HFFc6 (cell line): ENCODE measurements at regions not wholly inside any gene's neighbourhood (a gene's known extent, or its start where the extent isn't known, plus 50 kb on each side); places are given as distances from the start of the nearest gene placed in this dataset.

ENCODE experiments used
- DNase-seq: peaks from one replicate; pipeline ENCODE4 v3.0.0-alpha.2; 2018
- H3K27ac Mint-ChIP-seq: 2 replicates; pipeline ENCODE4 v1.8.0; 2020; ENCODE audit warnings: mild to moderate bottlenecking, mixed read lengths
- H3K27me3 Mint-ChIP-seq: 2 replicates; pipeline ENCODE4 v1.8.0; 2021; ENCODE audit warnings: mild to moderate bottlenecking, moderate library complexity, mixed read lengths; ENCODE audit not compliant: insufficient read depth
- H3K36me3 Mint-ChIP-seq: 2 replicates; pipeline ENCODE4 v1.8.0; 2021; ENCODE audit warnings: low read depth, mixed read lengths
- H3K4me1 Mint-ChIP-seq: 2 replicates; pipeline ENCODE4 v1.8.0; 2020; ENCODE audit warnings: low read depth, mixed read lengths
- H3K4me3 Mint-ChIP-seq: 2 replicates; pipeline ENCODE4 v1.8.0; 2020; ENCODE audit warnings: mild to moderate bottlenecking, moderate library complexity, mixed read lengths
- H3K9me3 Mint-ChIP-seq: 2 replicates; pipeline ENCODE4 v1.8.0; 2020; ENCODE audit warnings: mild to moderate bottlenecking, mixed read lengths
- TF ChIP-seq, protein P1 (sequence below): fragments of 200-600 bp; sonication (generic); IDR thresholded peaks from 2 replicates; pipeline ENCODE4 v1.5.0; 2021; ENCODE audit warnings: antibody characterized with exemption, mild to moderate bottlenecking

DNA sequence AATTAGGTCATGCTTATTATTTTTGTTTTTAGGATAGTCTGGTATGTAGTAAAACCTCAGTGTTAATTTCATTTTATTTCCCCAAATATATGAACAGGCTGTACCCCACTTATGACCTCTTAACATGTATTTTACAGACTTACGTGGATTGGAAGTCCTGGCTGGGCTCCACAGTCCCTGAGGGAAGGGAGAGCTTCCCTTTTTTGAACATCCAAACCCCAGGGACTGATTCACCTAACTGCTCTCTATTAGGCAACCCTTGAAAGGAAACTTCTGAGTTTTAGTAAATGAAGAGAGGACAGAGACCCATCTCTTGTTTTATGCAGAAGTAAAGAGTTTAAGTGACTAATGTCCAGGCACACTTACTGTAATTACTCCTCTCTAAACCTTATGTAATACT is 233.1 kb upstream of the SPRY1 start:
- Mint-ChIP-seq H3K9me3 (no peaks in the 10 kb centered on the region), H3K4me1 (peaks cover 13% of the 10 kb centered on the region; the same call in 1 of the 2 replicates), H3K27me3 (no peaks in the 10 kb centered on the region; the same call in none of the 2 replicates), H3K27ac (no peak overlapping the region), H3K4me3 (no peak overlapping the region), H3K36me3 (no peaks in the 10 kb centered on the region)
- DNase-seq = no peak
- TF ChIP-seq, protein P1, sequence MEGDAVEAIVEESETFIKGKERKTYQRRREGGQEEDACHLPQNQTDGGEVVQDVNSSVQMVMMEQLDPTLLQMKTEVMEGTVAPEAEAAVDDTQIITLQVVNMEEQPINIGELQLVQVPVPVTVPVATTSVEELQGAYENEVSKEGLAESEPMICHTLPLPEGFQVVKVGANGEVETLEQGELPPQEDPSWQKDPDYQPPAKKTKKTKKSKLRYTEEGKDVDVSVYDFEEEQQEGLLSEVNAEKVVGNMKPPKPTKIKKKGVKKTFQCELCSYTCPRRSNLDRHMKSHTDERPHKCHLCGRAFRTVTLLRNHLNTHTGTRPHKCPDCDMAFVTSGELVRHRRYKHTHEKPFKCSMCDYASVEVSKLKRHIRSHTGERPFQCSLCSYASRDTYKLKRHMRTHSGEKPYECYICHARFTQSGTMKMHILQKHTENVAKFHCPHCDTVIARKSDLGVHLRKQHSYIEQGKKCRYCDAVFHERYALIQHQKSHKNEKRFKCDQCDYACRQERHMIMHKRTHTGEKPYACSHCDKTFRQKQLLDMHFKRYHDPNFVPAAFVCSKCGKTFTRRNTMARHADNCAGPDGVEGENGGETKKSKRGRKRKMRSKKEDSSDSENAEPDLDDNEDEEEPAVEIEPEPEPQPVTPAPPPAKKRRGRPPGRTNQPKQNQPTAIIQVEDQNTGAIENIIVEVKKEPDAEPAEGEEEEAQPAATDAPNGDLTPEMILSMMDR = no peak

DNA sequence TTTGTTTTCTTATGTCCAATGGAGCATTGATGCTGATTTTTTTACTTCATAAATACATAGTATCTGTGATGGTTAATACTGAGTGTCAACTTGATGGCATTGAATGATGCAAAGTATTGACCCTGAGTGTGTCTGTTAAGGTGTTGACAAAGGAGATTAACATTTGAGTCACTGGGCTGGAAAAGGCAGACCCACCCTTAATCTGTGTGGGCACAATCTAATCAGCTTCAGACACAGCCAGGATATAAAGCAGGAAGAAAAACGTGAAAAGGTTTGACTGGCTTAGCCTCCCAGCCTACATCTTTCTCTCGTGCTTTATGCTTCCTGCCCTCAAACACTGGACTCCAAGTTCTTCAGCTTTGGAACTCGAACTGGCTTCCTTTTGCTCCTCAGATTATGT is 230.6 kb upstream of the SPRY1 start:
- TF ChIP-seq, protein P1 = no peak
- Mint-ChIP-seq H3K4me1 (peaks cover 24% of the 10 kb centered on the region), H3K36me3 (no peaks in the 10 kb centered on the region), H3K27ac (no peak overlapping the region), H3K9me3 (no peaks in the 10 kb centered on the region), H3K4me3 (no peak overlapping the region), H3K27me3 (no peaks in the 10 kb centered on the region; the same call in 1 of the 2 replicates)
- no peak for DNase-seq

- no peak overlapping the region for H3K27ac Mint-ChIP-seq
- no peak for DNase-seq
- H3K9me3 Mint-ChIP-seq = no peaks in the 10 kb centered on the region
- no peaks in the 10 kb centered on the region; the same call in 1 of the 2 replicates for H3K27me3 Mint-ChIP-seq
- peaks cover 29% of the 10 kb centered on the region for H3K4me1 Mint-ChIP-seq
- peaks cover 5% of the 10 kb centered on the region; the same call in 1 of the 2 replicates for H3K36me3 Mint-ChIP-seq
- TF ChIP-seq, protein P1 = no peak
- no peak overlapping the region for H3K4me3 Mint-ChIP-seq
Measured at GRCh38 chr4:123167931-123168330, 228.7 kb upstream of the SPRY1 start.

GRCh38 chr4:123168812-123169211 is 227.8 kb upstream of the SPRY1 start:
- Mint-ChIP-seq H3K27ac (no peak overlapping the region; the same call in 1 of the 2 replicates), H3K36me3 (peaks cover 9% of the 10 kb centered on the region), H3K4me3 (no peak overlapping the region), H3K4me1 (peaks cover 23% of the 10 kb centered on the region), H3K27me3 (no peaks in the 10 kb centered on the region; the same call in 1 of the 2 replicates), H3K9me3 (no peaks in the 10 kb centered on the region)
- DNase-seq = peak; percentile 6
- TF ChIP-seq, protein P1 = no peak

GRCh38 chr4:123170843-123171242 is 225.8 kb upstream of the SPRY1 start:
- no peaks in the 10 kb centered on the region; the same call in 1 of the 2 replicates for H3K27me3 Mint-ChIP-seq
- DNase-seq = no peak

More at GRCh38 chr4:123170843-123171242, 225.8 kb upstream of the SPRY1 start:
- peaks cover 15% of the 10 kb centered on the region for H3K36me3 Mint-ChIP-seq
- TF ChIP-seq, protein P1 = no peak
- peaks cover 22% of the 10 kb centered on the region for H3K4me1 Mint-ChIP-seq
- H3K4me3 Mint-ChIP-seq = no peak overlapping the region
- no peak overlapping the region for H3K27ac Mint-ChIP-seq
- no peaks in the 10 kb centered on the region for H3K9me3 Mint-ChIP-seq
